ENCODE measurements at regions not wholly inside any gene's neighbourhood (a gene's known extent, or its start where the extent isn't known, plus 50 kb on each side); places are given as distances from the start of the nearest gene placed in this dataset.

DNA sequence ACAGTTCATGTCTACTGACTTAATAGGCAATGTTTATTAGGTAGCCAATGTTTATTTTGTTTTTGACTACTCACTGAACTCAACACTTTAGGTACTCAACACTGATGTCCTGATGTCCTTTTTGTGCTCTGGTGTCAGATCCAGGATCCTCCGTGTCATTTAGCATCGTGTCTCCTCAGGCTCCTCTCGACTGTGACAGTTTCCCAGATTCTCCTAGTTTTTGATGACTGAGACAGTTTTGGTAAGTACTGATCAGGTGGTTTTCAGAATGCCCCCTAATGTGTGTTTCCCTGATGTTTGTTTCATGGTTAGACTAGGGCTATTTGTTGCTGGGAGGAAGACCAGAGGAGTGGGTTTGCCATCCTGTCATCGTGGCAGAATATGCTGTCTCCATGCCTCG, 719.7 kb upstream of the SOX11 start:
- Histone ChIP-seq H3K27ac (ENCODE audit: low read length) (no peak overlapping the region), H3K4me1 (ENCODE audit: insufficient read depth, low read length) (no peaks in the 10 kb centered on the region), H3K36me3 (ENCODE audit: insufficient read depth, low read length) (no peaks in the 10 kb centered on the region), H3K79me2 (ENCODE audit: insufficient read depth, low read length) (no peaks in the 10 kb centered on the region), H3K4me3 (ENCODE audit: low read depth in 1 of 2, low read length in 2 of 2) (no peak overlapping the region), H4K20me1 (ENCODE audit: insufficient read depth, low read length) (no peaks in the 10 kb centered on the region; the same call in 1 of the 2 replicates), H3K4me2 (ENCODE audit: insufficient read depth, low read length) (no peak overlapping the region), H3K9me3 (ENCODE audit: insufficient read depth, low read length, severe bottlenecking) (no peaks in the 10 kb centered on the region), H3K27me3 (ENCODE audit: insufficient read depth, low read length, poor library complexity) (no peaks in the 10 kb centered on the region), H3K9ac (ENCODE audit: low read depth, low read length) (no peak overlapping the region), H2AFZ (ENCODE audit: low read depth, low read length) (no peak overlapping the region)
- TF ChIP-seq EZH2 (IDR thresholded peaks at IDR 0.05; ENCODE audit: borderline replicate concordance, low read depth, low read length, severe bottlenecking) = no peak
- no peak for TF ChIP-seq CTCF (IDR thresholded peaks at IDR 0.05; ENCODE audit: borderline replicate concordance, extremely low read depth, low read length, poor library complexity, severe bottlenecking)
- ATAC-seq (ENCODE audit: insufficient read depth, low read depth) (no peak), DNase-seq (no peak)

DNA sequence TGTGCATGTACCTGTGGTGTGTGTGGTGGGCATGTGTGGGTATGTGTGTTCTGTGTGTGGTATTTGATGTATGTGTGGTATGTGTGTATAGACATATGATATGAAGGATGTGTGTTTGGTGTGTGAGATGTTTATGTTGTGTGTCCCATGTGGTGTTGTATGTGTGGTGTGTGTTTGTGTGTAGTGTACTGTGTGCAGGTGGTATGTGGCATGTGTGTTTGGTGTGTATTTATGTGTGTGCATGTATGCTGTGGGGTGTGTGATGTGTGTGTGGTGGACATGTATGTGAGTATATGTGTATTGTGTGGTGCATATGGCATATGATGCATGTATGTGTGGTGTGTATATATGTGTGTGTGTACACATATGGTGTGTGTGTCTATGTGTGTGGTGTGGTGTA, 718.8 kb upstream of the SOX11 start:
- Histone ChIP-seq H3K79me2 (ENCODE audit: insufficient read depth, low read length) (no peaks in the 10 kb centered on the region), H3K9ac (ENCODE audit: low read depth, low read length) (no peak overlapping the region), H3K36me3 (ENCODE audit: insufficient read depth, low read length) (no peaks in the 10 kb centered on the region), H3K27ac (ENCODE audit: low read length) (no peak overlapping the region), H4K20me1 (ENCODE audit: insufficient read depth, low read length) (no peaks in the 10 kb centered on the region; the same call in 1 of the 2 replicates), H3K4me1 (ENCODE audit: insufficient read depth, low read length) (no peaks in the 10 kb centered on the region), H3K4me2 (ENCODE audit: insufficient read depth, low read length) (no peak overlapping the region), H3K4me3 (ENCODE audit: low read depth in 1 of 2, low read length in 2 of 2) (no peak overlapping the region), H3K27me3 (ENCODE audit: insufficient read depth, low read length, poor library complexity) (no peaks in the 10 kb centered on the region), H2AFZ (ENCODE audit: low read depth, low read length) (no peak overlapping the region), H3K9me3 (ENCODE audit: insufficient read depth, low read length, severe bottlenecking) (no peaks in the 10 kb centered on the region)
- TF ChIP-seq CTCF (IDR thresholded peaks at IDR 0.05; ENCODE audit: borderline replicate concordance, extremely low read depth, low read length, poor library complexity, severe bottlenecking) (no peak), EZH2 (IDR thresholded peaks at IDR 0.05; ENCODE audit: borderline replicate concordance, low read depth, low read length, severe bottlenecking) (no peak)
- no peak for DNase-seq
- ATAC-seq (ENCODE audit: insufficient read depth, low read depth) = no peak

GRCh38 chr2:4973973-4974372, 718.2 kb upstream of the SOX11 start:
- H3K4me3 ChIP-seq (ENCODE audit: low read depth in 1 of 2, low read length in 2 of 2) = no peak overlapping the region
- no peaks in the 10 kb centered on the region for H3K9me3 ChIP-seq (ENCODE audit: insufficient read depth, low read length, severe bottlenecking)
- H2AFZ ChIP-seq (ENCODE audit: low read depth, low read length) = no peak overlapping the region
- no peak overlapping the region for H3K9ac ChIP-seq (ENCODE audit: low read depth, low read length)
- H3K4me1 ChIP-seq (ENCODE audit: insufficient read depth, low read length) = no peaks in the 10 kb centered on the region
- H3K36me3 ChIP-seq (ENCODE audit: insufficient read depth, low read length) = no peaks in the 10 kb centered on the region
- H3K4me2 ChIP-seq (ENCODE audit: insufficient read depth, low read length) = no peak overlapping the region
- no peaks in the 10 kb centered on the region; the same call in 1 of the 2 replicates for H4K20me1 ChIP-seq (ENCODE audit: insufficient read depth, low read length)
- TF ChIP-seq CTCF (IDR thresholded peaks at IDR 0.05; ENCODE audit: borderline replicate concordance, extremely low read depth, low read length, poor library complexity, severe bottlenecking) (no peak), EZH2 (IDR thresholded peaks at IDR 0.05; ENCODE audit: borderline replicate concordance, low read depth, low read length, severe bottlenecking) (no peak)
- H3K79me2 ChIP-seq (ENCODE audit: insufficient read depth, low read length) = no peaks in the 10 kb centered on the region
- H3K27me3 ChIP-seq (ENCODE audit: insufficient read depth, low read length, poor library complexity) = no peaks in the 10 kb centered on the region
- DNase-seq (no peak), ATAC-seq (ENCODE audit: insufficient read depth, low read depth) (peak; percentile 31; the same call in 1 of the 3 replicates)
- H3K27ac ChIP-seq (ENCODE audit: low read length) = no peak overlapping the region

DNA sequence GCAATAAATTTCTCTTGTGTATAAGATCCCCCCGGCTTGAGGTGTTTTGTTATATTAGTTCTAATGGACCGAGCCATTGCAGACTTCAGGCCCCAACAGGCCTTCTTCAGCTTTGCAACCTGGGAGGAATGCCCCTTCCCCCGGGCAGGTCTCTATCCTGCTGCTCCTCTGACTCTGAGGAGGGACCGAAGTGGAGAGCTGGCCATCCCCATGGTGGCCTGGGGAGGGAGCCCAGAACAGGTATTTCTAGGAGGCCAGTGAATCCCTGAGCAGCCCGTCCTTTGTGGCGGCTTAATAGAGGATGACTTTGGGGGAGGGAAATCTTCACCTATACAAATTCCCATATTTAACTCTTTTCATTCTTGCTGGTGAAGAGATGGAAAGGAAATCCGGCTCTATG, 715.8 kb upstream of the SOX11 start:
- Histone ChIP-seq H3K27ac (ENCODE audit: low read length) (no peak overlapping the region), H3K4me2 (ENCODE audit: insufficient read depth, low read length) (no peak overlapping the region), H3K79me2 (ENCODE audit: insufficient read depth, low read length) (no peaks in the 10 kb centered on the region), H3K4me1 (ENCODE audit: insufficient read depth, low read length) (no peaks in the 10 kb centered on the region), H3K36me3 (ENCODE audit: insufficient read depth, low read length) (no peaks in the 10 kb centered on the region), H2AFZ (ENCODE audit: low read depth, low read length) (no peak overlapping the region), H3K27me3 (ENCODE audit: insufficient read depth, low read length, poor library complexity) (no peaks in the 10 kb centered on the region), H3K4me3 (ENCODE audit: low read depth in 1 of 2, low read length in 2 of 2) (no peak overlapping the region), H3K9me3 (ENCODE audit: insufficient read depth, low read length, severe bottlenecking) (no peaks in the 10 kb centered on the region), H3K9ac (ENCODE audit: low read depth, low read length) (no peak overlapping the region), H4K20me1 (ENCODE audit: insufficient read depth, low read length) (no peaks in the 10 kb centered on the region; the same call in 1 of the 2 replicates)
- no peak for DNase-seq
- no peak for ATAC-seq (ENCODE audit: insufficient read depth, low read depth)
- no peak for TF ChIP-seq EZH2 (IDR thresholded peaks at IDR 0.05; ENCODE audit: borderline replicate concordance, low read depth, low read length, severe bottlenecking)

All from DND-41 (cell line).